ENCODE measurements at regions not wholly inside any gene's neighbourhood (a gene's known extent, or its start where the extent isn't known, plus 50 kb on each side); places are given as distances from the start of the nearest gene placed in this dataset.

GRCh38 chr4:177005674-177006230, 213.0 kb upstream of the VEGFC start:
- no peak for DNase-seq (ENCODE audit: low read depth, low spot score)
- no peaks in the 10 kb centered on the region for H3K4me1 Mint-ChIP-seq
- no peaks in the 10 kb centered on the region for H3K27me3 Mint-ChIP-seq (ENCODE audit: low read depth)
- H3K27ac Mint-ChIP-seq (ENCODE audit: unreplicated experiment), result no peak overlapping the region
- TF ChIP-seq, protein P1, sequence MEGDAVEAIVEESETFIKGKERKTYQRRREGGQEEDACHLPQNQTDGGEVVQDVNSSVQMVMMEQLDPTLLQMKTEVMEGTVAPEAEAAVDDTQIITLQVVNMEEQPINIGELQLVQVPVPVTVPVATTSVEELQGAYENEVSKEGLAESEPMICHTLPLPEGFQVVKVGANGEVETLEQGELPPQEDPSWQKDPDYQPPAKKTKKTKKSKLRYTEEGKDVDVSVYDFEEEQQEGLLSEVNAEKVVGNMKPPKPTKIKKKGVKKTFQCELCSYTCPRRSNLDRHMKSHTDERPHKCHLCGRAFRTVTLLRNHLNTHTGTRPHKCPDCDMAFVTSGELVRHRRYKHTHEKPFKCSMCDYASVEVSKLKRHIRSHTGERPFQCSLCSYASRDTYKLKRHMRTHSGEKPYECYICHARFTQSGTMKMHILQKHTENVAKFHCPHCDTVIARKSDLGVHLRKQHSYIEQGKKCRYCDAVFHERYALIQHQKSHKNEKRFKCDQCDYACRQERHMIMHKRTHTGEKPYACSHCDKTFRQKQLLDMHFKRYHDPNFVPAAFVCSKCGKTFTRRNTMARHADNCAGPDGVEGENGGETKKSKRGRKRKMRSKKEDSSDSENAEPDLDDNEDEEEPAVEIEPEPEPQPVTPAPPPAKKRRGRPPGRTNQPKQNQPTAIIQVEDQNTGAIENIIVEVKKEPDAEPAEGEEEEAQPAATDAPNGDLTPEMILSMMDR (conservative IDR thresholded peaks at IDR 0.05), result no peak
- H3K4me3 Mint-ChIP-seq, result no peak overlapping the region
- H3K9me3 Mint-ChIP-seq, result peaks cover 4% of the 10 kb centered on the region
- no peaks in the 10 kb centered on the region for H3K36me3 Mint-ChIP-seq (ENCODE audit: low read depth)

- H3K27ac Mint-ChIP-seq (ENCODE audit: unreplicated experiment), result no peak overlapping the region
- H3K27me3 Mint-ChIP-seq (ENCODE audit: low read depth), result no peaks in the 10 kb centered on the region
- TF ChIP-seq, protein P1 (conservative IDR thresholded peaks at IDR 0.05), result no peak
- DNase-seq (ENCODE audit: low read depth, low spot score), result no peak
- no peaks in the 10 kb centered on the region for H3K4me1 Mint-ChIP-seq
- H3K36me3 Mint-ChIP-seq (ENCODE audit: low read depth), result no peaks in the 10 kb centered on the region
- peaks cover 4% of the 10 kb centered on the region for H3K9me3 Mint-ChIP-seq
- H3K4me3 Mint-ChIP-seq, result no peak overlapping the region
Observed at GRCh38 chr4:177006331-177006730, 213.6 kb upstream of the VEGFC start.

DNA sequence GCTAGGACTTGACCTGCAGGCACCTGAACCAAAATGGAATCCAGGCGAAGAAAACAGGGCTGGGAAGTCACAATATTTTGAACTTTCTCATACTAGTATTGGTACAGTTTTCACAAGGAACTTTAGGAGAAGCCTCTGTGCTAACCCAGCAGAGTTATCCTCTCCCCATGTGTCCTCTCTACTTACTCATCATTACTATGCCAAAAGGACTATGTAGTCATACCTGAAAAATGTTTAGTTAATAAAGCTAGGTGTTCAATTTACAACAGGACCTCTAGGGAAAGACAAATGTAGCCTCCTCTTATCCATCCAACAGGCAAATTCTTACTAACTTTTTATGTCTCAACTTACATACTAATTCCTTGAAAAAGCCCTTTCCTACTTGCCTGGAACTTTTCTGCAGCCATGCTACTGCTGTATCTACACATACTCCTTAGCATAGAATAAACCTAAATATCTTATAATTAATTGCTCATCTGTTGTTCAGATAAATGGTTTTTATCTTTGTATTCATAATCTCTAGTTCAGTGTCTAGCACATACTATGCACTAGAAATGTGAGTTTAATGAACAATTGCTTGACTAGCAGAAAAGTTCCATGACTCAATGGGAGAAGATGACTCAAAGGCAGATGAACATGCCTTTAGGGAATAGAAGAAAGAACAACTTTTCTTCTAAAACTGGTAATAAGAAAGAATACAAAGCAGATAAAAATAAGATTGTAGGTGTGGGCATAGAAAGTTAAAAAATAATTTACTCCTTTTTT, 215.5 kb upstream of the VEGFC start:
- no peaks in the 10 kb centered on the region for H3K27me3 Mint-ChIP-seq (ENCODE audit: low read depth)
- peaks cover 2% of the 10 kb centered on the region for H3K36me3 Mint-ChIP-seq (ENCODE audit: low read depth)
- TF ChIP-seq, protein P1 (conservative IDR thresholded peaks at IDR 0.05), result no peak
- DNase-seq (ENCODE audit: low read depth, low spot score), result no peak
- peaks cover 7% of the 10 kb centered on the region for H3K9me3 Mint-ChIP-seq
- H3K27ac Mint-ChIP-seq (ENCODE audit: unreplicated experiment), result no peak overlapping the region
- no peak overlapping the region for H3K4me3 Mint-ChIP-seq
- H3K4me1 Mint-ChIP-seq, result no peaks in the 10 kb centered on the region

DNA sequence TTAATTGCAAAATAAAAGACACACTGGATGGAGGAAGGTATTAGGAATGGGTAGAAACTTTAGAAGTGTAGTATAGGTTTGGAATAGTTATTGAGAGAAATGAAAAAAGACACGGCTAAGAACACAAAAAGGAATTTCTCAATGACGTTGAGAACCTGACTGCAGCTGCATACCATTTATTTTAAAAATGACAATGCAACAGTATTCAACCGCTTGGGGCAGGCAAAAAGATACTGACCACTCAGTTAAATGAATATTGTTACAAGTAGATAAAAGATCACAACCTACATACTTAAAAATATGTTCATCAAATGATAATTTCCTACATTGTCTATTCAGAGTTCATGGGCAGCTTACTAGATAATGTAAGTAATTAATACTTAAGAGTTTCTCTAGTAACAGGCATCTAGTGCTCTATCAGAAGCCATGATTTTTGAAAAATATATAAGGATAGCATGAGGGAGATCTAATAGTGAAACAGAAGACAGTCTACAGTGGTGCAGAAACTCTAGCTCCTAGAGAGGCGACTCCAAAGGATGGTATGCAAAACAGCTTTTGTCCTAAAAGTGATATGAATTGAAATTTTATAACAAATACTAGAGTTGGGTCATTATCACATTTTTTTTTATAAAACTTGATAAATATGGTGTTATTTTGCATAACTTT, 216.2 kb upstream of the VEGFC start:
- no peaks in the 10 kb centered on the region for H3K27me3 Mint-ChIP-seq (ENCODE audit: low read depth)
- no peak overlapping the region for H3K27ac Mint-ChIP-seq (ENCODE audit: unreplicated experiment)
- TF ChIP-seq, protein P1 (conservative IDR thresholded peaks at IDR 0.05), result no peak
- H3K4me1 Mint-ChIP-seq, result no peaks in the 10 kb centered on the region
- peaks cover 7% of the 10 kb centered on the region for H3K9me3 Mint-ChIP-seq
- DNase-seq (ENCODE audit: low read depth, low spot score), result no peak
- peaks cover 3% of the 10 kb centered on the region for H3K36me3 Mint-ChIP-seq (ENCODE audit: low read depth)
- no peak overlapping the region for H3K4me3 Mint-ChIP-seq

DNA sequence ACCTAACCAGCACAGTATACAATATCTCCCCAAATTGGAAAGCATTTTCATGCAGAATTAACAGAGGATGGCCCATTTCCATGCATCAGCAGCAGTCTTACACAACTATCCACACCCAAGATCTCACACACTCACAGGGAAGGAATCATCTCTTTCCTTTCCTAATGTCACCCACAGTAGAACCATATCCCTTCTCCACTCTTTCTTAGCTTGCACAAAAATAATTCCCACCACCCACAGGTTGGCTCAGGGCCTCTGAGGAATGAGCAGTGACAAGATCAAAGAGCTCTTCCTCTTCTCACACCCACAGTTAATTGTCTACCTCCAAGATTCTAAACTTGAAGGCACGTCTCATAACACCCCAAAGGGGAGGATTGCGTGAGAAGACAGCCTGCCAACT, 217.7 kb upstream of the VEGFC start:
- no peak overlapping the region for H3K4me3 Mint-ChIP-seq
- H3K27ac Mint-ChIP-seq (ENCODE audit: unreplicated experiment), result no peak overlapping the region
- DNase-seq (ENCODE audit: low read depth, low spot score), result no peak
- H3K36me3 Mint-ChIP-seq (ENCODE audit: low read depth), result peaks cover 3% of the 10 kb centered on the region
- no peaks in the 10 kb centered on the region for H3K27me3 Mint-ChIP-seq (ENCODE audit: low read depth)
- H3K4me1 Mint-ChIP-seq, result no peaks in the 10 kb centered on the region
- TF ChIP-seq, protein P1 (conservative IDR thresholded peaks at IDR 0.05), result no peak
- peaks cover 7% of the 10 kb centered on the region for H3K9me3 Mint-ChIP-seq
